SK-N-MC (cell line): ENCODE measurements at regions not wholly inside any gene's neighbourhood (a gene's known extent, or its start where the extent isn't known, plus 50 kb on each side); places are given as distances from the start of the nearest gene placed in this dataset.
A peak's percentile ranks its signal among the peaks of the same experiment; 100 is the strongest.

Source experiments
- DNase-seq: peaks from one replicate; pipeline ENCODE4 v3.0.0-alpha.2; 2011; ENCODE audit warnings: low read depth, low spot score
- H3K27ac ChIP-seq: fragments of 200-600 bp; sonication (generic); 2 replicates; pipeline ENCODE4 v1.5.1; 2016; ENCODE audit warnings: mixed run types
- H3K36me3 ChIP-seq: fragments of 200-600 bp; sonication (generic); 2 replicates; pipeline ENCODE4 v1.6.1; 2017; ENCODE audit warnings: antibody characterized with exemption, low read length, mixed read lengths; ENCODE audit not compliant: insufficient read depth
- H3K4me3 ChIP-seq: fragments of 200-600 bp; sonication (generic); 2 replicates; pipeline ENCODE4 v1.5.1; 2016
- H3K9ac ChIP-seq: fragments of 200-600 bp; sonication (generic); 2 replicates; pipeline ENCODE4 v1.8.0; 2017; ENCODE audit warnings: mixed run types, mixed read lengths; ENCODE audit not compliant: insufficient read length
- H3K9me3 ChIP-seq: fragments of 200-600 bp; sonication (generic); 2 replicates; pipeline ENCODE4 v1.6.1; 2017; ENCODE audit warnings: low read depth, mild to moderate bottlenecking, antibody characterized with exemption, low read length, moderate library complexity, mixed read lengths
- EZH2 ChIP-seq: fragments of 200-600 bp; sonication (generic); IDR thresholded peaks from one replicate; pipeline ENCODE4 v1.6.1; 2017; ENCODE audit warnings: antibody characterized with exemption
- FOXP2 ChIP-seq: optimal IDR thresholded peaks from 2 replicates; pipeline ENCODE3; 2011; ENCODE audit warnings: mild to moderate bottlenecking, moderate library complexity; ENCODE audit not compliant: insufficient read depth; ENCODE audit errors: extremely low read length, control extremely low read depth
- POLR2AphosphoS5 ChIP-seq: IDR thresholded peaks from 2 replicates; pipeline ENCODE4 v1.6.1; 2012; ENCODE audit warnings: mild to moderate bottlenecking, low read depth, low read length, borderline replicate concordance

DNA sequence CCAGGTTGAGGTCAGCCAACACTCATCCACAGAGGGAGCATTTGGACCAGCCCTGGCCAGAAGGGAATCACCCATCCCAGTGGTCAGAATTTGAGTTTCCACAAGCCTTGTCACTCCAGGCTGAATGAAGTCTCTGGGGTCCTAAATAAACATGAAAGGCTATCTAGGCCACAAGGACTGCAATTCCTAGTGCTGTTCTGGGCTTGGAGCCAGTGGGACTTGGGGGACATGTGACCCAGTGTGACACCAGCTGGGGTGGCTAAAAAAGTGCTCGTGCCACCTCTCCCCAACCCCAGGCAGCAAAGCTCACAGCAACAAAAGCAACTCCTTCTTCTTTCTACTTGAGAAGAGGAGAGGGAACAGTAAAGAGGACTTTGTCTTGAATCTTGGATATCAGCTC is 91.7 kb downstream of the MDH1 start:
- H3K27ac ChIP-seq, result no peak overlapping the region
- no peak overlapping the region for H3K9ac ChIP-seq
- TF ChIP-seq FOXP2, result no peak
- no peak for TF ChIP-seq EZH2
- no peak for TF ChIP-seq POLR2AphosphoS5
- H3K4me3 ChIP-seq, result no peak overlapping the region
- no peak for DNase-seq
- H3K36me3 ChIP-seq, result no peaks in the 10 kb centered on the region
- H3K9me3 ChIP-seq, result no peaks in the 10 kb centered on the region

DNA sequence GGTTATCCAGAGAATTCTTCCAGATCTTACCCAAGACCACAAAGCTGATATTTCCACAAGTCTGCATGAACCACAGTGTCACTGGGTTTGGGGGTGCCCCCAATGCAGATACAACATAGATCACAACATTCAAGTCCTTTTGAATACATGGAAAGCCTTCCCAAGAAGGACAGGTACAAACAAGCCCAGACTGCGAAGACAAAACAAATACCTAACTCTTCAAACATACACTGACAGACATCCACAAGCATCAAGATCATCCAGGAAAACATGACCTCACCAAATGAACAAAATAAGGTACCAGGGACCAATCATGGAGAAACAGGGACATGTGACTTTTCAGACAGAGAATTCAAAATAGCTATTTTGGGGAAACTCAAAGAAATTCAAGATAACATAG is 93.1 kb downstream of the MDH1 start:
- TF ChIP-seq POLR2AphosphoS5, result no peak
- TF ChIP-seq FOXP2, result no peak
- no peak for TF ChIP-seq EZH2
- Histone ChIP-seq H3K4me3 (no peak overlapping the region), H3K9me3 (no peaks in the 10 kb centered on the region), H3K9ac (no peak overlapping the region), H3K27ac (no peak overlapping the region), H3K36me3 (no peaks in the 10 kb centered on the region)
- no peak for DNase-seq

DNA sequence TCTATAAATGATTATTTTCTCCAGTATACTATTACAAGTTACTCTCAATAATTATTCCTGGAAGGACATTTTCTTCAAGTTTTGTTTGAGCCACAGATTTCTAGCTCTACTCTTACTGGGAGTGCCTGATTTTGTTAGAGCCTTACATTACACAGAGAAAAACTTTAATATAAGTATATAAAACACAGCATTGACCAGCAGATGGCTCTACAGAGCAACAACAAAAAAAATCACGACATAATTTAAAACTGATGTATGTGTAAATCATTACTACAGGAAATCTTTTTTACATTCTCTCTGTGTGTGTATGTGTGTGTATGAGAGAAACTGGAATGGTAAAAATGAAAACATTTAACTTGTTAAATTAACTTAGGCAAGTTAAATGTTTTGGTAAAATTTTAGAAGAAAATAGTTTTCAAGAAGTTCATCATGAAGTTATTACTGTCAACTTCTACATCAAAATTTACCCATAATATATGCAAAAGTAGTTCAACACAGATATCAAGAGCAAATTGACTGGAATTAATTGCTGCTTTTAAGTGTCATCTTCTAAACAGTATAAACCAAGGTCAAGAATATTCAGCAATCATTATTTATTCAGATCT is 103.3 kb downstream of the MDH1 start:
- TF ChIP-seq FOXP2, result no peak
- Histone ChIP-seq H3K9me3 (no peaks in the 10 kb centered on the region), H3K9ac (no peak overlapping the region), H3K4me3 (no peak overlapping the region), H3K36me3 (no peaks in the 10 kb centered on the region), H3K27ac (no peak overlapping the region)
- DNase-seq, result peak; percentile 44

DNA sequence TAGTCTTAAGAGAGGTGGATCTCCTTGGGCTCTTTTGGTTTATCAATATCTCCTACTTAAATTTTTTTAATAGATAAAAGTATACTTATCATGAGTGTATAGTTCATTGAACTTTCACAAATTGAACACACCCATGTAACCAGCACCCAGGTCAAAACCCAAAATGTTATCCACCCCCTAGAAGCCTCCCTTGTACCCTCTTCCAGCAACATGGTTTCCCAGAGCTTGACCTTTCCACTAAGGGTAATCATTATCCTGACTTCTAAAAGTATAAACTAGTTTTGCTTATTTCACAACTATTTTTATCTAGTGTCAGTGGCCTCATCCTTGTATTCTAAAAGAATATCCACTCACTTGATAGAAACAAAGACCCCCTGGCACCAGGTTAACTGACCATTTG is 106.8 kb downstream of the MDH1 start:
- DNase-seq, result no peak
- no peaks in the 10 kb centered on the region for H3K9me3 ChIP-seq
- H3K27ac ChIP-seq, result no peak overlapping the region
- TF ChIP-seq EZH2 (no peak), POLR2AphosphoS5 (no peak), FOXP2 (no peak)
- H3K36me3 ChIP-seq, result no peaks in the 10 kb centered on the region
- H3K9ac ChIP-seq, result no peak overlapping the region
- H3K4me3 ChIP-seq, result no peak overlapping the region

DNA sequence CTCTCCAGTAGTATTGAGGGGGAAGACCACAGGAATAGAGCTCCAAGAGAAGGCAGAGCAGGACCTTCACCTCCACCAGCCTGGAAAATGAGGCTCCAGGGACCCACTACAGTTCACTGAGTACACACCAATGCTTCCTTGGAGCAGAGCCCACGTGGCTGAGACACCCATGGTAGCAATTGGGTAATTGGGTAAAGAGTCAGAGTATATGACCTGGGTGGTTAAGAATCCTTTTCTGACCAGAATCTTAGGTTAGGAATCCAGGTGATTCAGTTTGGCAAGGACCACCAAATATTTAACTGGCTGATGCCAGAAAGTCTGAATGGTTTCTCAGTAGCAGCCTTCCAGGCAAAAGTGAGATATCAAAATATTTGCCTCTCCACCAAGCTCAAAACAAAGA is 107.7 kb downstream of the MDH1 start:
- Histone ChIP-seq H3K9ac (no peak overlapping the region), H3K4me3 (no peak overlapping the region), H3K27ac (no peak overlapping the region), H3K9me3 (no peaks in the 10 kb centered on the region), H3K36me3 (no peaks in the 10 kb centered on the region)
- DNase-seq, result no peak
- no peak for TF ChIP-seq FOXP2
- TF ChIP-seq EZH2, result no peak
- no peak for TF ChIP-seq POLR2AphosphoS5

DNA sequence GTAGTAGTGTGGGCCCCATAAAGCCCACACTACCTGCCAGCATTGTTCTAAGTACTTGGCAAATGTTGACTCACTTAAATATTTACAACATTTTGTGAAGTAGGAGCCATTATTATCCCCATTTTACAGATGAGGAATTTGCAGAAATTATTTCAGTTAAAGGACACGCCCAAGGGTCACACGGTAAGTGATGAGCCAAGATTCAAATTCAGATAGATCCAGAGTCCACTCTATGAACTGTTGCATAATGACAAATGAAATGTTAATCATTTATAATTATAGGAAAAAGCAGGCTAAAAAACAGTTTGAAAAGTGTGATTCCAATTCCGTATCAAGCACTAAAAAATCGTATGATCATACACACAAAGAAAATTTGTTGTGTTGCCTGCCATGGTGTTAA is 108.4 kb downstream of the MDH1 start:
- Histone ChIP-seq H3K9me3 (no peaks in the 10 kb centered on the region), H3K9ac (no peak overlapping the region), H3K4me3 (no peak overlapping the region), H3K36me3 (no peaks in the 10 kb centered on the region), H3K27ac (no peak overlapping the region)
- no peak for DNase-seq
- TF ChIP-seq EZH2, result no peak
- TF ChIP-seq FOXP2, result no peak
- no peak for TF ChIP-seq POLR2AphosphoS5

DNA sequence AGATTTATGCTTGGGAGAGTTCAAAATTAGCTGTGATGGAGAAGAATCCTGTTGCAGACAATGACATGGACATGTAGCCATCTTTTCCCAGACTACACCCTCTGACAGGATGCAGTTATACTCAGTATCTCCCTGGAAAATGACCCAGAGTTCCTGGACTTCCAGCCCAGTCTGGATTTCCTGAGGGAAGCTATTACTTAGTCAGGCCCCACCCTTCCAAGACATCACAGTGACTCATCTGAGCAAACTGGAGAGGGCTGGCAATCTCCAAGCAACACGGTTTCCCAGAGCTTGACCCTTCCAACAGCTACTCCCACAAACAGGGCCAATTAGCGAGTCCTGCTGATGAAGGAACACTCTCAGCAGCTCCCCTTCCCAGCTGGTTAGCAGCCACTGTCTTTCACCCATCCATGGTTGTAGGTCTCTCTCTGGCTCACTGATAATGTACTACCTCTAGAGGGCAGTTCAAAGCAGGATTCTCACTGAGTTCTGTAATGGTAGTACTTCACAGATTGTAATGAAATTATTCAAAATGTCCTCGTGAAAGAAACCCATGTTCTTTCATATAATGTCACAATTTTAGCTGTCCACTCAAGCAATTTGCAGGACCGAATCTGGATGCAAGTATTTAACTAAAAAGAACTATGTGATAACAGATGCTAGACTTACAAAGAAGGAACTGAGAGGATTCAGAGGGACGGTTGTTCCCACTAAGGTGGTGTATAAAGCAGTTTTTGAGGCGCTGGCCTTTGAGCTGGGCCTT is 110.2 kb downstream of the MDH1 start:
- no peak overlapping the region for H3K4me3 ChIP-seq
- TF ChIP-seq FOXP2, result no peak
- TF ChIP-seq POLR2AphosphoS5, result no peak
- TF ChIP-seq EZH2, result no peak
- no peak for DNase-seq
- H3K36me3 ChIP-seq, result no peaks in the 10 kb centered on the region
- no peak overlapping the region for H3K9ac ChIP-seq
- no peaks in the 10 kb centered on the region for H3K9me3 ChIP-seq
- H3K27ac ChIP-seq, result no peak overlapping the region

DNA sequence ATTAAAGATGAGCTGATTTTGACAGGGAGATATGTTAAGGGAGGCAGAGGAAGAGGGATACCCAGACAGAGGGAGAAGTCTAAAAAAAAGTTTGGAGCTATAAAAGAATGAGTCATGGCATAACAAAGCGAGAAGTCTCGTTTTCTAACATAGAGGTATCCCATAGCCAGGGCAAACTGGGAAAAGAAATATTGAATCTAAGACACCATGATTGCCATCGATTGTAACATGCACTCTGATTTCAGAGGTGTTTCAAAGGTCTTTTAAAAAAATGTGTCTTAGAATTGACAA is 110.7 kb downstream of the MDH1 start:
- H3K9ac ChIP-seq, result no peak overlapping the region
- no peaks in the 10 kb centered on the region for H3K9me3 ChIP-seq
- no peak overlapping the region for H3K27ac ChIP-seq
- H3K36me3 ChIP-seq, result no peaks in the 10 kb centered on the region
- H3K4me3 ChIP-seq, result no peak overlapping the region
- DNase-seq, result no peak
- TF ChIP-seq FOXP2, result no peak
- no peak for TF ChIP-seq POLR2AphosphoS5
- no peak for TF ChIP-seq EZH2

DNA sequence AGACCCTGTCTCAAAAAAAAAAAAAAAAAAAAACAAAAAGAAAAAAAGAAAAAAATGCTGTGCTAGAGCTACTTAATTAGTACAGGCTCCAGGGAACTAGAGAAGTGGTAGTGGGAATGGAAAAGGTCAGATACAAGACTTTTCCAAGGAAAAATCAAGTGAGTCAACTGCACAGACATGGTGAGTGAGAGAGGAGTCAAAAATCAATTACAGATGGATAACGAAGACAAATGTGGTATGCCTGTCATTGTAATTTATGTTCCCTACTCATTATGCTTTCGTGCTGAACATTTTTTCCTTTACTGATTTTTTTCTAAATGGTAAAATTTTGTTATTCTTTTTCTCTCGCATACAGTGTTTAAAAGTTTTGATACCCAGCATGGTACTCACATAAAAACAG is 111.5 kb downstream of the MDH1 start:
- Histone ChIP-seq H3K9ac (no peak overlapping the region), H3K27ac (no peak overlapping the region), H3K9me3 (no peaks in the 10 kb centered on the region), H3K36me3 (no peaks in the 10 kb centered on the region), H3K4me3 (no peak overlapping the region)
- TF ChIP-seq POLR2AphosphoS5, result no peak
- TF ChIP-seq EZH2, result no peak
- no peak for TF ChIP-seq FOXP2
- DNase-seq, result no peak
